ENCODE measurements at regions not wholly inside any gene's neighbourhood (a gene's known extent, or its start where the extent isn't known, plus 50 kb on each side); places are given as distances from the start of the nearest gene placed in this dataset.

DNA sequence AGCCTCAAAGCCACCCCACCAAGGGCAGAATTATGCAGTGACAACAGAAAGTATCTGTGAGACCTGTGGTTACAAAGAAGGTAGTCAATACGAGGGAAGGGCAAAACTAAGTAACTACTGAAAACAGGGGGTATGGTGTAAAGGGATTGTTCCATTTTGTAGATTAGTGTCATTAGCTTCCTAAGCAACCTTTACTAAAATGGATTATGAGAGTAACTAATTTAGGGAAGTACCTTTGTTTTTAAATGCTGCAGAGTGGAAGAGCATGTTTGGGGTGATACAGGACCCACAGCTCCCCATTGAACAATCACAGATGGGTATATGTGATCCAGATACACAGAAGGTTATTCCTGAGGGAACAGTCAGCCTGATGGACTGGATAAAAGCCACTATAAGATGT, 51.3 kb upstream of the TAC1 start:
- no peaks in the 10 kb centered on the region for H3K79me2 ChIP-seq (ENCODE audit: insufficient read depth, low read length)
- H3K4me2 ChIP-seq (ENCODE audit: low read depth, low read length, poor library complexity, severe bottlenecking): no peak overlapping the region
- no peaks in the 10 kb centered on the region for H4K20me1 ChIP-seq (ENCODE audit: insufficient read depth, low read length, poor library complexity, severe bottlenecking)
- no peak overlapping the region for H2AFZ ChIP-seq (ENCODE audit: low read length)
- no peaks in the 10 kb centered on the region for H3K4me1 ChIP-seq (ENCODE audit: insufficient read depth, low read length, poor library complexity, severe bottlenecking)
- TF ChIP-seq, protein P1, sequence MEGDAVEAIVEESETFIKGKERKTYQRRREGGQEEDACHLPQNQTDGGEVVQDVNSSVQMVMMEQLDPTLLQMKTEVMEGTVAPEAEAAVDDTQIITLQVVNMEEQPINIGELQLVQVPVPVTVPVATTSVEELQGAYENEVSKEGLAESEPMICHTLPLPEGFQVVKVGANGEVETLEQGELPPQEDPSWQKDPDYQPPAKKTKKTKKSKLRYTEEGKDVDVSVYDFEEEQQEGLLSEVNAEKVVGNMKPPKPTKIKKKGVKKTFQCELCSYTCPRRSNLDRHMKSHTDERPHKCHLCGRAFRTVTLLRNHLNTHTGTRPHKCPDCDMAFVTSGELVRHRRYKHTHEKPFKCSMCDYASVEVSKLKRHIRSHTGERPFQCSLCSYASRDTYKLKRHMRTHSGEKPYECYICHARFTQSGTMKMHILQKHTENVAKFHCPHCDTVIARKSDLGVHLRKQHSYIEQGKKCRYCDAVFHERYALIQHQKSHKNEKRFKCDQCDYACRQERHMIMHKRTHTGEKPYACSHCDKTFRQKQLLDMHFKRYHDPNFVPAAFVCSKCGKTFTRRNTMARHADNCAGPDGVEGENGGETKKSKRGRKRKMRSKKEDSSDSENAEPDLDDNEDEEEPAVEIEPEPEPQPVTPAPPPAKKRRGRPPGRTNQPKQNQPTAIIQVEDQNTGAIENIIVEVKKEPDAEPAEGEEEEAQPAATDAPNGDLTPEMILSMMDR (conservative IDR thresholded peaks at IDR 0.05; ENCODE audit: low read length): no peak
- no peak for TF ChIP-seq EZH2phosphoT487 (IDR thresholded peaks at IDR 0.05; ENCODE audit: borderline replicate concordance)
- H3K4me3 ChIP-seq (ENCODE audit: low read length, poor library complexity, severe bottlenecking): no peak overlapping the region
- H3F3A ChIP-seq (ENCODE audit: low read depth): no peaks in the 10 kb centered on the region
- no peaks in the 10 kb centered on the region for H3K27me3 ChIP-seq (ENCODE audit: insufficient read depth, low read length, poor library complexity, severe bottlenecking)
- H3K9ac ChIP-seq (ENCODE audit: low read depth, low read length, poor library complexity, severe bottlenecking): no peak overlapping the region
- no peaks in the 10 kb centered on the region for H3K9me2 ChIP-seq (replicated peaks; ENCODE audit: low read depth, low read length)
- H3K36me3 ChIP-seq (ENCODE audit: insufficient read depth, low read length): no peaks in the 10 kb centered on the region
- no peaks in the 10 kb centered on the region for H3K9me3 ChIP-seq (ENCODE audit: insufficient read depth, low read depth, low read length)
